CD14-positive monocyte (primary cell): ENCODE measurements at regions not wholly inside any gene's neighbourhood (a gene's known extent, or its start where the extent isn't known, plus 50 kb on each side); places are given as distances from the start of the nearest gene placed in this dataset.

Experiments
- DNase-seq, 3 donors: peaks; one replicate each; pipeline ENCODE4 v3.0.0-alpha.2; 2011 to 2022
- H2AFZ ChIP-seq: 2 replicates; pipeline ENCODE4 v1.6.0; 2012; ENCODE audit warnings: mild to moderate bottlenecking, low read depth, low read length, inconsistent platforms; ENCODE audit not compliant: insufficient read depth, poor library complexity, severe bottlenecking
- H3K27ac ChIP-seq, 2 donors: 1 replicate in 1 of 2; 2 replicates in 1 of 2; pipeline ENCODE4 v1.5.1; 2012 to 2013; ENCODE audit warnings: low read length in 2 of 2, control low read depth in 1 of 2, inconsistent platforms in 1 of 2, low read depth in 1 of 2, mild to moderate bottlenecking in 1 of 2
- H3K27me3 ChIP-seq, 2 donors: one replicate each; pipeline versions ENCODE4 v1.6.0 to v1.6.1; 2011 to 2013; ENCODE audit warnings: low read length in 2 of 2; ENCODE audit not compliant: control insufficient read depth in 2 of 2, insufficient read depth in 2 of 2
- H3K36me3 ChIP-seq, 2 donors: replicated peaks in 1 of 2; 1 replicate in 1 of 2; 2 replicates in 1 of 2; pipeline versions ENCODE4 v1.5.1 to v1.6.1; 2012 to 2013; ENCODE audit warnings: low read length in 2 of 2, control low read depth in 1 of 2, inconsistent platforms in 1 of 2, mild to moderate bottlenecking in 1 of 2; ENCODE audit not compliant: insufficient read depth in 2 of 2, control insufficient read depth in 1 of 2
- H3K4me1 ChIP-seq, 2 donors: 1 replicate in 1 of 2; 2 replicates in 1 of 2; pipeline versions ENCODE4 v1.5.1 to v1.6.1; 2012 to 2013; ENCODE audit warnings: low read length in 2 of 2, control low read depth in 1 of 2, inconsistent platforms in 1 of 2, mild to moderate bottlenecking in 1 of 2, moderate library complexity in 1 of 2; ENCODE audit not compliant: insufficient read depth in 2 of 2, control insufficient read depth in 1 of 2
- H3K4me2 ChIP-seq: replicated peaks from 2 replicates; pipeline ENCODE3; 2012; ENCODE audit warnings: low read length, moderate library complexity, mild to moderate bottlenecking; ENCODE audit not compliant: poor library complexity, severe bottlenecking; ENCODE audit errors: extremely low read depth
- H3K4me3 ChIP-seq, 3 experiments: fragments of 200-600 bp in 1 of 3; sonication (generic) in 1 of 3; replicated peaks in 1 of 3; 1 replicate in 2 of 3; 2 replicates in 1 of 3; pipeline ENCODE4 v1.5.1; 2011 to 2013; ENCODE audit warnings: low read length in 3 of 3, mild to moderate bottlenecking in 3 of 3, control low read depth in 2 of 3, low read depth in 2 of 3, inconsistent platforms in 1 of 3, moderate library complexity in 1 of 3
- H3K79me2 ChIP-seq: 2 replicates; pipeline ENCODE4 v1.6.0; 2012; ENCODE audit warnings: mild to moderate bottlenecking, control low read depth, inconsistent platforms, low read length, moderate library complexity; ENCODE audit not compliant: insufficient read depth
- H3K9ac ChIP-seq: 2 replicates; pipeline ENCODE4 v1.6.0; 2017; ENCODE audit warnings: low read length, mild to moderate bottlenecking; ENCODE audit not compliant: insufficient read depth, poor library complexity, severe bottlenecking
- H3K9me3 ChIP-seq, 2 donors: replicated peaks in 1 of 2; 1 replicate in 1 of 2; 2 replicates in 1 of 2; pipeline versions ENCODE4 v1.5.1 to v1.6.1; 2012 to 2013; ENCODE audit warnings: low read length in 2 of 2, control low read depth in 1 of 2; ENCODE audit not compliant: control insufficient read depth in 1 of 2, insufficient read depth in 1 of 2
- H4K20me1 ChIP-seq: 2 replicates; pipeline ENCODE4 v1.6.0; 2012; ENCODE audit warnings: mild to moderate bottlenecking, low read length, control low read depth, moderate library complexity; ENCODE audit not compliant: insufficient read depth
- H3K27ac Mint-ChIP-seq, 7 donors: one replicate each; pipeline ENCODE4 v1.8.0; 2020; ENCODE audit warnings: mild to moderate bottlenecking in 7 of 7, mixed read lengths in 7 of 7, moderate library complexity in 6 of 7, inconsistent platforms in 2 of 7
- H3K27me3 Mint-ChIP-seq, 3 donors: one replicate each; pipeline ENCODE4 v1.8.0; 2021 to 2022; ENCODE audit warnings: low read depth in 3 of 3, mild to moderate bottlenecking in 3 of 3, mixed read lengths in 3 of 3, moderate library complexity in 3 of 3, inconsistent platforms in 1 of 3
- H3K36me3 Mint-ChIP-seq, 2 donors: one replicate each; pipeline ENCODE4 v1.8.0; 2020; ENCODE audit warnings: mixed read lengths in 2 of 2, inconsistent platforms in 1 of 2, mild to moderate bottlenecking in 1 of 2
- H3K4me1 Mint-ChIP-seq: one replicate; pipeline ENCODE4 v1.8.0; 2020; ENCODE audit warnings: mild to moderate bottlenecking, mixed read lengths
- H3K4me3 Mint-ChIP-seq, 2 donors: one replicate each; pipeline ENCODE4 v1.8.0; 2020; ENCODE audit warnings: mild to moderate bottlenecking in 2 of 2, mixed read lengths in 2 of 2, moderate library complexity in 1 of 2
- H3K9me3 Mint-ChIP-seq, 7 donors: one replicate each; pipeline ENCODE4 v1.8.0; 2020 to 2022; ENCODE audit warnings: mixed read lengths in 7 of 7, mild to moderate bottlenecking in 6 of 7, moderate library complexity in 6 of 7, inconsistent platforms in 2 of 7
- WGBS: methylation state at CpG from one replicate; pipeline ENCODE4 v1.1.5; 2013; ENCODE audit warnings: missing lambda C conversion rate; ENCODE audit not compliant: insufficient coverage; 5-methylcytosine and 5-hydroxymethylcytosine counted together
- intact Hi-C, 2 donors: fragments of 100-400 bp; cut with micrococcal nuclease; formaldehyde crosslinking; loops; one replicate each; pipeline versions ENCODE4 v1.15.0 to v1.15.1; 2023
- TF ChIP-seq, protein P1 (sequence below): fragments of 200-600 bp; IDR thresholded peaks from one replicate; pipeline ENCODE4 v1.8.0; 2022; ENCODE audit warnings: antibody characterized with exemption, mild to moderate bottlenecking

DNA sequence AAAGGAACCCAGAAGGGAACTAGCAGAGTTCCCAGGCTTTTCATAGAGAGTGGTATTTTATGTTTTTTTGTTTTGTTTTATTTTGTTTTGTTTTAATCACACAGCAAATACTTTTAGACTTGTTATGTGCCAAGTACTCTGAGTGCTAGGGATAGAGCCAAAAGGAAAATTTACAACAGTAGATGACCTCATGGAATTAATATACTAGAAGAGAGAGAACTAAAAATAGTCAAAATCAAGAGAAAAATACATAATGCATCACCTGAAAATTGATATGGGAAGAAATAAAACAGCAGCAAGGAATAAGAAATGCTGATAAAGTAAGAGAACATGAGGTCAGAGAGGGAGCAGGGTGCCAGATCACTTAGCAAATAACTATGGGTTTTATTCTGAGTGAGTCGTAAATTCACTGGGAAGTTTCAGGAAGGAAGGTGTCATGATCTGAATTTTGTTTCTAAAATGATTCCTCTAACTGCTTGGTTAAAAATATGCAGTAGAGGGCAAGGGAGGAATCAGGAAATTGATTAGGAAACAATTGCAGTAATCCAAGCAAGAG is 351.0 kb downstream of the ANKRD7 start:
- Histone ChIP-seq H4K20me1 (no peaks in the 10 kb centered on the region), H3K79me2 (no peaks in the 10 kb centered on the region), H3K36me3 (no peaks in the 10 kb centered on the region), H2AFZ (no peak overlapping the region), H3K27me3 (no peaks in the 10 kb centered on the region), H3K9ac (no peak overlapping the region), H3K27ac (no peak overlapping the region), H3K9me3 (no peaks in the 10 kb centered on the region), H3K4me1 (no peaks in the 10 kb centered on the region), H3K4me3 (no peak overlapping the region), H3K4me2 (no peak overlapping the region)
- Mint-ChIP-seq H3K9me3 (peaks cover 0 to 5% (median 0%) of the 10 kb centered on the region in 7 donors), H3K4me3 (no peak overlapping the region), H3K27ac (no peak overlapping the region), H3K36me3 (no peaks in the 10 kb centered on the region), H3K27me3 (peaks cover 0 to 1% (median 0%) of the 10 kb centered on the region in 3 donors), H3K4me1 (no peaks in the 10 kb centered on the region)
- WGBS, result 0% methylated on average over 1 of the region's 1 CpG
- DNase-seq, result no peak
- intact Hi-C loops, result no loop called here
- TF ChIP-seq, protein P1, sequence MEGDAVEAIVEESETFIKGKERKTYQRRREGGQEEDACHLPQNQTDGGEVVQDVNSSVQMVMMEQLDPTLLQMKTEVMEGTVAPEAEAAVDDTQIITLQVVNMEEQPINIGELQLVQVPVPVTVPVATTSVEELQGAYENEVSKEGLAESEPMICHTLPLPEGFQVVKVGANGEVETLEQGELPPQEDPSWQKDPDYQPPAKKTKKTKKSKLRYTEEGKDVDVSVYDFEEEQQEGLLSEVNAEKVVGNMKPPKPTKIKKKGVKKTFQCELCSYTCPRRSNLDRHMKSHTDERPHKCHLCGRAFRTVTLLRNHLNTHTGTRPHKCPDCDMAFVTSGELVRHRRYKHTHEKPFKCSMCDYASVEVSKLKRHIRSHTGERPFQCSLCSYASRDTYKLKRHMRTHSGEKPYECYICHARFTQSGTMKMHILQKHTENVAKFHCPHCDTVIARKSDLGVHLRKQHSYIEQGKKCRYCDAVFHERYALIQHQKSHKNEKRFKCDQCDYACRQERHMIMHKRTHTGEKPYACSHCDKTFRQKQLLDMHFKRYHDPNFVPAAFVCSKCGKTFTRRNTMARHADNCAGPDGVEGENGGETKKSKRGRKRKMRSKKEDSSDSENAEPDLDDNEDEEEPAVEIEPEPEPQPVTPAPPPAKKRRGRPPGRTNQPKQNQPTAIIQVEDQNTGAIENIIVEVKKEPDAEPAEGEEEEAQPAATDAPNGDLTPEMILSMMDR, result no peak

- no peak overlapping the region for H3K4me3 Mint-ChIP-seq
- Histone ChIP-seq H3K79me2 (no peaks in the 10 kb centered on the region), H3K4me3 (no peak overlapping the region), H3K36me3 (no peaks in the 10 kb centered on the region), H3K9me3 (no peaks in the 10 kb centered on the region), H3K4me2 (no peak overlapping the region), H3K9ac (no peak overlapping the region), H4K20me1 (no peaks in the 10 kb centered on the region), H2AFZ (no peak overlapping the region), H3K27ac (no peak overlapping the region), H3K27me3 (no peaks in the 10 kb centered on the region), H3K4me1 (no peaks in the 10 kb centered on the region)
- TF ChIP-seq, protein P1, result no peak
- WGBS, result 91% methylated on average over 3 of the region's 3 CpGs
- no peak overlapping the region for H3K27ac Mint-ChIP-seq
- H3K36me3 Mint-ChIP-seq, result no peaks in the 10 kb centered on the region
- H3K27me3 Mint-ChIP-seq, result no peaks in the 10 kb centered on the region
- intact Hi-C loops, result no loop called here
- no peak for DNase-seq
- H3K9me3 Mint-ChIP-seq, result no peaks in the 10 kb centered on the region
- H3K4me1 Mint-ChIP-seq, result no peaks in the 10 kb centered on the region
Measured at GRCh38 chr7:118580743-118581382, 356.4 kb downstream of the ANKRD7 start.
